OCI-LY3 (cell line): ENCODE measurements at regions not wholly inside any gene's neighbourhood (a gene's known extent, or its start where the extent isn't known, plus 50 kb on each side); places are given as distances from the start of the nearest gene placed in this dataset.

ENCODE experiments used
- H2AFZ ChIP-seq: fragments of 200-600, 300-600 bp; shearing (Covaris generic); 2 replicates; pipeline ENCODE4 v1.6.0; 2014; ENCODE audit warnings: antibody characterized with exemption, low read depth, low read length
- H3K27ac ChIP-seq: fragments of 200-600, 300-600 bp; sonication (generic); 2 replicates; pipeline ENCODE4 v1.5.1; 2014; ENCODE audit warnings: mild to moderate bottlenecking, low read length, moderate library complexity, mixed read lengths
- H3K27me3 ChIP-seq: fragments of 200-600, 300-600 bp; sonication (generic); 2 replicates; pipeline ENCODE4 v1.6.1; 2014; ENCODE audit warnings: low read depth, low read length, mixed read lengths
- H3K36me3 ChIP-seq: fragments of 200-600, 300-600 bp; sonication (generic); replicated peaks from 2 replicates; pipeline ENCODE3; 2014; ENCODE audit warnings: low read depth, low read length, mixed read lengths
- H3K4me1 ChIP-seq: fragments of 300-600, 200-600 bp; sonication (generic); 2 replicates; pipeline ENCODE4 v1.6.1; 2014; ENCODE audit warnings: low read length, mixed read lengths
- H3K4me2 ChIP-seq: fragments of 200-600, 300-600 bp; sonication (generic); 2 replicates; pipeline ENCODE4 v1.6.1; 2014; ENCODE audit warnings: low read length, mixed read lengths
- H3K4me3 ChIP-seq: fragments of 300-600, 200-600 bp; sonication (generic); 2 replicates; pipeline ENCODE4 v1.5.1; 2014; ENCODE audit warnings: antibody characterized with exemption, mild to moderate bottlenecking, low read length, moderate library complexity
- H3K79me2 ChIP-seq: fragments of 300-600, 200-600 bp; shearing (Covaris generic); 2 replicates; pipeline ENCODE4 v1.6.1; 2014; ENCODE audit warnings: mild to moderate bottlenecking, low read length, mixed read lengths
- H3K9ac ChIP-seq: fragments of 300-600, 200-600 bp; shearing (Covaris generic); 2 replicates; pipeline ENCODE4 v1.6.0; 2014; ENCODE audit warnings: mild to moderate bottlenecking, low read length, moderate library complexity
- H3K9me3 ChIP-seq: fragments of 200-600, 300-600 bp; shearing (Covaris generic); 2 replicates; pipeline ENCODE4 v1.6.1; 2014; ENCODE audit warnings: low read length, mixed read lengths; ENCODE audit not compliant: insufficient read depth
- H4K20me1 ChIP-seq: fragments of 200-600, 300-600 bp; sonication (generic); 2 replicates; pipeline ENCODE4 v1.6.1; 2016; ENCODE audit warnings: low read length, mixed read lengths; ENCODE audit not compliant: insufficient read depth
- EZH2phosphoT487 ChIP-seq: fragments of 200-600 bp; shearing (Covaris generic); IDR thresholded peaks from 2 replicates; pipeline ENCODE4 v1.6.1; 2018; ENCODE audit warnings: antibody characterized with exemption, mixed run types, low read depth
- TF ChIP-seq, protein P1 (sequence below): fragments of 200-600, 300-600 bp; sonication (generic); IDR thresholded peaks from 2 replicates; pipeline ENCODE4 v1.5.1; 2014; ENCODE audit warnings: antibody characterized with exemption, low read length, low read depth

DNA sequence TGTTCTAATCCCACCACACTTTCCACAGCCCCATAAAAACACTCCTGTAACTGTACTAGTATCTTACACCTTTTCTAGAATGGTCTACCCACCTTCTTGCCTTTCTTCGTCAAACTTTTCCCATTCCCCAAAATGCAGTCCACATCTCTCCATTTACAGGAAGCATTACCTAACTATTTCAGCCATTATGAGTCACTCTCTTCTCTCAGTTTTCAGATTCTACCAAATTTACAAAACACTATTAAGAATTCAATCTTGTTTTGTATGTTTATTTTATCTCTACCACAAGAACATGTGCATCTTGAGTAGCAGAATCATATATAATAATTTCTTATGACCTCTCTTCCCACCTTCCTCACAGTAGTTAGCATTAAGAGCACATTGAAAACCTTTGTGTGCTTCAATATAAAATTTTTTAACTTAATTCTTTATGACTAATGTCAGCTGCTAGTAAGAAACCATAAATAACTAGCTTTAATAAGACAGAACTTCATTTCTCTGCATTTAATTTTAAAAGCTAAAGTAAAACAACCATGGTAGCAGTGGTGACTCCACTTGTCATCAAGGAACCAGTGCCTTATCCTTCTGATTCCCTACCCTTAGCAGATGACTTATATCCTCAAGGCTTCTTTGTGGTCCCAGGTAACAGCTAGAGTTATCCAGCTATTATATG is 56.6 kb upstream of the MAP2 start:
- TF ChIP-seq, protein P1, sequence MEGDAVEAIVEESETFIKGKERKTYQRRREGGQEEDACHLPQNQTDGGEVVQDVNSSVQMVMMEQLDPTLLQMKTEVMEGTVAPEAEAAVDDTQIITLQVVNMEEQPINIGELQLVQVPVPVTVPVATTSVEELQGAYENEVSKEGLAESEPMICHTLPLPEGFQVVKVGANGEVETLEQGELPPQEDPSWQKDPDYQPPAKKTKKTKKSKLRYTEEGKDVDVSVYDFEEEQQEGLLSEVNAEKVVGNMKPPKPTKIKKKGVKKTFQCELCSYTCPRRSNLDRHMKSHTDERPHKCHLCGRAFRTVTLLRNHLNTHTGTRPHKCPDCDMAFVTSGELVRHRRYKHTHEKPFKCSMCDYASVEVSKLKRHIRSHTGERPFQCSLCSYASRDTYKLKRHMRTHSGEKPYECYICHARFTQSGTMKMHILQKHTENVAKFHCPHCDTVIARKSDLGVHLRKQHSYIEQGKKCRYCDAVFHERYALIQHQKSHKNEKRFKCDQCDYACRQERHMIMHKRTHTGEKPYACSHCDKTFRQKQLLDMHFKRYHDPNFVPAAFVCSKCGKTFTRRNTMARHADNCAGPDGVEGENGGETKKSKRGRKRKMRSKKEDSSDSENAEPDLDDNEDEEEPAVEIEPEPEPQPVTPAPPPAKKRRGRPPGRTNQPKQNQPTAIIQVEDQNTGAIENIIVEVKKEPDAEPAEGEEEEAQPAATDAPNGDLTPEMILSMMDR = no peak
- no peak for TF ChIP-seq EZH2phosphoT487
- Histone ChIP-seq H3K27me3 (peaks cover 24% of the 10 kb centered on the region), H3K79me2 (no peaks in the 10 kb centered on the region), H3K27ac (no peak overlapping the region), H3K4me1 (no peaks in the 10 kb centered on the region), H2AFZ (no peak overlapping the region), H4K20me1 (no peaks in the 10 kb centered on the region), H3K9ac (no peak overlapping the region), H3K4me3 (no peak overlapping the region), H3K4me2 (no peak overlapping the region), H3K9me3 (no peaks in the 10 kb centered on the region), H3K36me3 (no peaks in the 10 kb centered on the region)

DNA sequence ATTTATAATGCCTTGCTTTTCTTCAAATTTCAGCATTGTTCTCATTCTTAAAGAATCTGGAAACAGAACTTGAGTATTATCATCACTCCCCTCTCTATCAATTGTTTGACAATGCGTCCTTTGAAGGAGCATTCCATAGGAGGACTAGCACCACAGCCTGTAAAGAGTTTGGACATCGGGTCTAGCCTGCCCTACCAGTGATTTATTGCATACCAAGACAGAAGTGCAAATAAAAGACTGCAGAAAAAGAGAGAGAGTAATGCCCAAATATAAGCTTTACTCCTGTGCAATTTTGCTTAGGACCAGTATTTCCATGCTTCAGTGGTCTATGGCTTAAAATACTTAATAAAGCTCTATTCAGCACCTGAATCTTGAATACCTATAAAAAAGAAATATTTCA is 55.4 kb upstream of the MAP2 start:
- Histone ChIP-seq H3K79me2 (no peaks in the 10 kb centered on the region), H3K4me2 (no peak overlapping the region), H2AFZ (no peak overlapping the region), H3K9me3 (no peaks in the 10 kb centered on the region), H3K4me1 (no peaks in the 10 kb centered on the region), H3K36me3 (no peaks in the 10 kb centered on the region), H3K27me3 (peaks cover 24% of the 10 kb centered on the region), H3K27ac (no peak overlapping the region), H3K4me3 (no peak overlapping the region), H3K9ac (no peak overlapping the region), H4K20me1 (no peaks in the 10 kb centered on the region)
- no peak for TF ChIP-seq EZH2phosphoT487
- TF ChIP-seq, protein P1 = no peak

DNA sequence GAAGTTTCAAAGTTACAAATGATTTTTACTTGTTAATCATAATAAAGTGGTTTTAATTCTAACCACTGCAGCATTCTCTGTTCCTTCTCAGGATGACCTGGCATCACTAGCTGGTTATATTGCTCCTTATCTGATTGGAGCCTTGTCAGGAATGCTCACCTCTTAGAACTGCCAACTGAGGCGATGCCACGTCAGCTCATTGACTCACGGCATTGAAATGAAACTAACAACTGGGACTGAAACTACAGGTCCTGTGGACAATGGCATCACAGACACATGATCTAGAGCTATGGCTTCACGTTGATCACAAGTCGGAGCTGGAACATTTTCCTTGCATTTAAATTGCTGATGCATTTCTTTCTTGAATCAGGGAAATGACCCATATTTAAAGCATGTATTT is 54.9 kb upstream of the MAP2 start:
- no peak overlapping the region for H3K9ac ChIP-seq
- no peak overlapping the region for H3K4me3 ChIP-seq
- TF ChIP-seq EZH2phosphoT487 = no peak
- TF ChIP-seq, protein P1 = no peak

GRCh38 chr2:209369656-209370055 is 54.2 kb upstream of the MAP2 start:
- Histone ChIP-seq H3K9ac (no peak overlapping the region), H2AFZ (no peak overlapping the region), H3K4me2 (no peak overlapping the region), H3K79me2 (no peaks in the 10 kb centered on the region), H3K4me3 (no peak overlapping the region), H3K27me3 (peaks cover 24% of the 10 kb centered on the region), H3K27ac (no peak overlapping the region), H3K9me3 (no peaks in the 10 kb centered on the region), H4K20me1 (no peaks in the 10 kb centered on the region), H3K36me3 (no peaks in the 10 kb centered on the region), H3K4me1 (no peaks in the 10 kb centered on the region)
- TF ChIP-seq EZH2phosphoT487 = no peak
- TF ChIP-seq, protein P1 = no peak

More for the DNA sequence above, 54.9 kb upstream of the MAP2 start:
- Histone ChIP-seq H3K36me3 (no peaks in the 10 kb centered on the region), H3K79me2 (no peaks in the 10 kb centered on the region), H3K4me2 (no peak overlapping the region), H3K27ac (no peak overlapping the region), H3K27me3 (peaks cover 24% of the 10 kb centered on the region), H4K20me1 (no peaks in the 10 kb centered on the region), H3K4me1 (no peaks in the 10 kb centered on the region), H3K9me3 (no peaks in the 10 kb centered on the region), H2AFZ (no peak overlapping the region)
